GM19468 (cell line): ENCODE measurements at regions not wholly inside any gene's neighbourhood (a gene's known extent, or its start where the extent isn't known, plus 50 kb on each side); places are given as distances from the start of the nearest gene placed in this dataset.
"Not testable (repeated sequence)": the region's sequence is repeated elsewhere in the genome, so short reads cannot be mapped to it uniquely, and the experiment has no call there.

ENCODE experiments used
- ATAC-seq: cut with Tn5 transposase; IDR thresholded peaks from one replicate; pipeline ENCODE4 v1.9.1; 2021; ENCODE audit warnings: mild to moderate bottlenecking, moderate library complexity, moderate number of reproducible peaks; ENCODE audit not compliant: unreplicated experiment; ENCODE audit errors: extremely low read depth

GRCh38 chr4:81751531-81752289 lies 280.0 kb upstream of the RASGEF1B start:
- ATAC-seq: no peak

DNA sequence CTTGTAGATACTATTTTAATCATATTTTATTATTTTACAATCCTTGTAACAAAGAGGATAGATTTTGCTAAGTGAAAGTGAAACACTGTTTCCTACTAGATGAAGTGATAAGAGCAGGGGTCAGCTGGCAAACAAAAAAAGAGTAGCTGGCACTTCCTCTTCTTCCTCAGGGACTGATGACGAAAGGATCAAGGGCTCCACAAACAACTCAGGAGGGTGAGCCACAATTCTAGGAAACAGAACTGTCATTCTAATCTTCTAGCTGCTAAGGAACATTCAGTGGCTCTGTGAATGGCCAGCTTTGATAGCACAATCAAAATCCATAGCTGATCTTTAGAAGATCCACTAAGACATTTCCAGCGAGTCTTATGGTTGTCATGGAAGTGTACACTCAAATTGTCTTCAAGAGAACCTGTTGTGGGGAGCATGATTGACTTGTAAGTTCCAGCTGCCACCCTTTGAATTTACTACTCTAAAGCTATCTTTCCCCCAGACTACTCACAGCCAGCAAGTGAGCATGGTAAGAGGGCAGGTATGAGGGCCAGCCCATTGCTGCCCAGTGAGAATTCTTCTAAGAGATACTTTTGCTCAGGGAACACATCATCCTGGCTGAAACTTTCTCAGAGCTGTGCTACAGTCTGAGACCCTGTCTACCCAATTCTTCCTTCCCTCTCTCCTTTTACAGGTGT lies 275.7 kb upstream of the RASGEF1B start:
- ATAC-seq: no peak

GRCh38 chr4:81746773-81747172 lies 275.1 kb upstream of the RASGEF1B start:
- ATAC-seq: no peak

DNA sequence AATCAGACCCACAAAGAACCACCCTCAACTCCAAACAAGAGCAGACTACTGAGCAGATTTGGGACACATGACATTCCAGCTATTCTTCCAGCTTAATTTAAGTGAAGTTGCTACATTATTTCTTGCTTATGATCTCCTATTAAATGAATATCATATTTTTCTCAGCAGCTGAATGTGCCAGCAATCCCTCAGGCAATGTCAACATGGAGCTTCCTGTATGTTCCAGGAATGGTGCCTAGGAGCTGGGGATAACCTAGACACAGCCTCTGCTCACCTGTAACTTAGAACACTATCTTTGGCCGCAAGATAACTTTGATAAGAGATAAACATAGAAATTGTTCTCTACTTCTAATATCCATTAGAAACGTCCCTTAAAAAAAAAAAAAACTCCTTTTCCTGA lies 274.4 kb upstream of the RASGEF1B start:
- no peak for ATAC-seq

DNA sequence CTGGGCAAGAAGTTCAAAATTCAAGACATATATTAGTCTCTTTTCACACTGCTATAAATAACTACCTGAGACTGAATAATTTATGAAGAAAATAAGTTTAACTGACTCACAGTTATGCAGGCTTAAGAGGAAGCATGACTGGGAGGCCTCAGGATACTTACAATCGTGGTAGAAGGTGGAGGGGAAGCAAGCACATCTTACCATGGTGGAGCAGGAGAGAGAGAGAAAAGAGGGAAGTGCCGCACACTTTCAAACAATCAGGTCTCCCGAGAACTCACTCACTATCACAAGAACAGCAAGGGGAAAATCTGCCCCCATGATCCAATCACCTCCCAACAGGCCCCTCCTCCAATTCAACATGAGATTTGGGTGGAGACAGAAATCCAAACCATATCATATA lies 273.3 kb upstream of the RASGEF1B start:
- no peak for ATAC-seq

- ATAC-seq: no peak
Measured at GRCh38 chr4:81743731-81744435, 272.2 kb upstream of the RASGEF1B start.

- ATAC-seq: no peak
Measured at GRCh38 chr4:81740487-81740886, 268.8 kb upstream of the RASGEF1B start.

GRCh38 chr4:81738891-81739290 lies 267.2 kb upstream of the RASGEF1B start:
- no peak for ATAC-seq

- no peak for ATAC-seq
Measured at GRCh38 chr4:81737865-81738559, 266.3 kb upstream of the RASGEF1B start.

DNA sequence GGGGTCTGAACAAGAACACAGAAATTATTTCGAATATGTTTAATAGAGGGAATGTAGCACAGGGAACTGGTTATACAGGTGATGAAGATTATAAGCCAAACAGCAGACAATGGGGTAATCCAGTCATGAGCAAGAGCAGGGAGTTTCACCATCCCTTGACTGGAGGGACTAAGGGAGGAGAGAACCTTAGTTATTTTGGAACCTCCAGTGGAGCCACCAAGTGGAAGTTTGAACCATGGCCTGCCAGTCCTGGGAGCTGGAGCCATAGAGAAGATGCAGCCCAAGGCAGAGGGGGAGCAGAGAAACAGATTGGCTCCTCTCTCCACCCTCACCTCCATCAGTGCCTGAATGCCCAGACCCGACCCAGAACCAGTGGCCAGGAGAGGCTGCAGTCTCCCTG lies 264.6 kb upstream of the RASGEF1B start:
- ATAC-seq: no peak

DNA sequence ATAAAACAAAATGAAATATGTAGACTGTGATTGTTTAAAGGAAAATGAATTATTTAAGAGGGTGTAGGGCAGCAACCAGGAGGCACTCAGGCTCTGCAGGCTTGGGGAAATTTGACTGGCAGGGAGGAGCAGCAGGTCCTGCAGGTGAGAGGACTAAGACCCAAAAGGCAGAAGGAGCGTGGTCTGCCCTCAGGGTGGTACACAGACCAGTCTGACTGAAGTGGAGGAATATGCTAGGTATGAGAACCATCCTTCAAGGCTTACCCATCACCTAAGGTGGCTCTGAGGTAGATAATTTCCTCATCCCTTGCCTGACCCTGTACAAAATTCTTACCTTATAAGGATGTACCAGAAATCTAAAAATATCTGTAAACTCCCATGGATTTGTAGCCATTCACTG lies 261.3 kb upstream of the RASGEF1B start:
- ATAC-seq: no peak

DNA sequence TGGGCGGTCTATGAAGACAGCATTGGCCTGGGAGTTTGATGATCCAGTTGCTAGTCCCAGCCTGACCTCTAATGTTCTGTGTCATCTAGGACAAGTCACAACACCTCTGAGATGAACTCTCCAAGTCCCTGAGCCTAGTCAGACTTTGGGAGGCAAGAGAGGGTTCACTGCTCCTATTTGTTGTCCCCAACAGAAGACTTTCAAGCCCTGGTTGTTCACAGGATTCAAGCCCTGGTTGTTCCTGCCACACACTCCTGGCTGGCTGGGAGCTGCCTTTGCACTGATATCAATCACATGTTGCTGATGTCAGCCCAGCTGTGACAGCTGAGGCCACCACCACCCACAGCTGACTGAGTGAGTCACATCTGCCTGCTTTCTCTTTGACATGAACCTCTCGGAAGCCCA lies 253.2 kb upstream of the RASGEF1B start:
- peak; percentile 83 for ATAC-seq

GRCh38 chr4:81723927-81724587 lies 252.3 kb upstream of the RASGEF1B start:
- no peak for ATAC-seq

DNA sequence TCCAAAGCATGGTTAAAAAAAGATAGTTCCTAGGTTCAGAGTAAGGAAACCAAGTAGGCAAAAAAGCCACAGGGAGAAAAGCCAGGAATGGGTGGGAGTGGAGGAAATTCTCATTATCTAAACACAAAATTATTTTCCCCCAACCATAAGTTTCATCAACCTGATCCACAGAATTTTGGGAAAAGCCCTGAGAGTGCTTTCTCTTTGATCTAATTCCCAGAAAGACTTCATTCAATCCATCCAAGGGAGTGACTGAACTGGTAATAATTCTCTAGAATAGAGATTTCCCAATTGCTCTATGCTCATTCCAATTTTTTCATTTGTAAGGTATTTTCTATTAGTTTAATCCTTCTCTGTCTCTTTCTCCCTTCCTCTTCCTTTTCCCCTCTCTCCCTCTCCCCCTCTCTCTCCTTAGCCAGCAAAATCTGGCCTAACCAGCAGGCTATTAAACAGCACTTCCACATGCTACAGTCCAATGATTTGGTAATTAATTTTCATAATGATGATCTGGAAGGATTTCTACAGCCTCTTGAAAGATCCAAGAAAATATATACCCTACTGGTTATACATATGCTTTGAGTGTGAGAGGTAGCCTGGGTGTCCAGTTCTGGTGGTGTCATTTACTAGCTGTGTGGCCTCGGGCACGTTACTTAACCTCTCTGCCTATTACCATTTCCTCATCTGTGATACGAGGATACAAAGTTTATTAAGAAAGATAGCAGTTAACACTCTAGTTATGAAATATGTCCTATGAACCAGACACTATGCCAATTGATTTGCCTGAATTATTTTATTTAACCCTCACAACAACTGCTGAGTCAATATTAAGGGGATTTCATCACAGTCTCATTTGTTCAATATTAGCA lies 251.5 kb upstream of the RASGEF1B start:
- ATAC-seq: no peak

DNA sequence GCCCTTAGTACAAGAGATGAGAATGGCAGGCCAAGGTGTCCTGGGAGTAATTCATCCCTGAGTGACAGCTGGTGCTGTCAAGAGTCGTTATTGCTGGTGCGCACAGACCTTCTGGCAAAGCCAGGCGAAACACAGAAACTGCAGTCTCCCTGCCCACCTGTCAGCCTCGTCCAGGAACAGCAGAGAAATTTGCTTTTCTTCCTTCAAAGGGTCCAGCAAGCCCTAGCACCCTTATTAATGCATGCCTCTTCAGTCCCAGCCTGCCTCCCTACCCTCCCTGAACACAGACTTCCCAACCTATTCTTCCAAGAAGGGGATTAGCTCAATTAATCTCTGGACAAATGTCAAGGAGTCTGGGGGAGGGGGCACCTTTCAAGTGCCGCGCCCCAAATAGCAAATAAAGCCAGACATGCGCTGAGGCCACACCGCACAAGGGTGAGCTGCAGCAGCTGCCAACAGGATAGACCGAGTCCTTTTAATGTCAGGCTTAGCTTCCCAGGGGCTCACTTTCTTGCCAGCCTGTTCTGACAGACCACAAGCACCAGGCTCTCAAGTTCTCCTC lies 250.7 kb upstream of the RASGEF1B start:
- ATAC-seq: no peak

- no peak for ATAC-seq
Measured at GRCh38 chr4:81715757-81716156, 244.1 kb upstream of the RASGEF1B start.

- not testable (repeated sequence) for ATAC-seq
Measured at GRCh38 chr4:81715357-81715756, 243.7 kb upstream of the RASGEF1B start.

DNA sequence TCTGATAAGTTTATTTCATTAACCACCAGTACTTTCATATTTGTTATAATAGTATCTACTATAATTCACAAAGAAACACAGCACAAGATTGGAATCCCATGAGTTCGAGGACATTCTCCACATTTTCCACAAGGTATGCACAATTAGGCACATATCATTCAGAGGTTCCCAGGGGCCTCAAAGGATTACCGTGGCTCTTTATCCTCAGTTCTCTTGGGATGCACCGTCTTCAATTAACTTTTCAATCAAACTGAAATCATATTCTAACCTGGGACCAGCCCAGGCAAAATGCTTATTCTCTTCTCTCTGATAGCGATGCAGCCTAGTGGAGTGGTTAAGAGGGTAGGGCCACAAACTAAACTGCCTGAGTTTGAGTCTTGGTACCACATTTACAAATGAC lies 242.6 kb upstream of the RASGEF1B start:
- ATAC-seq: no peak

DNA sequence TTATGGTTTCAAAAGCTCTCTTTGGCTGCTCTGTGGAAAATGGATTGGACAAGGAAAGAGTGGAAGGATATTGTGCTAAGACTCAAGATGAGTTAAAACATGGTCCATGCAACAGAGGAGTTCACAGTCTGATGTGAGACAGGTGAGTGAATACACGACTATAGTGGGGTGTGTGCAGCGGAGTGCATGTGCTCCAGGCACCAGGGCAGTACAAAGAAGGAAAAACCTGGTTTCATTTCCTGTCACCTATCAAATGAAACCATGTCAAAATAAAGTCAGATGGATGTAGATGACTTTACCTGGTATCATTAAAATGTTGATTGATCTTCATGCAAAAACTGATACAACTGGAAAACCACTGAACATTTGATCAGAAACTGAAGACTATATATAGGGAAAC lies 241.0 kb upstream of the RASGEF1B start:
- no peak for ATAC-seq
